H9 (cell line): ENCODE measurements at regions not wholly inside any gene's neighbourhood (a gene's known extent, or its start where the extent isn't known, plus 50 kb on each side); places are given as distances from the start of the nearest gene placed in this dataset.

Experiments used
- DNase-seq: peaks from one replicate; pipeline ENCODE4 v3.0.0-alpha.2; 2017
- H2AFZ ChIP-seq: one replicate; pipeline ENCODE4 v1.6.1; 2013; ENCODE audit warnings: mild to moderate bottlenecking, low read length, control low read depth, moderate library complexity
- H2AK5ac ChIP-seq: 2 replicates; pipeline ENCODE4 v1.6.1; 2013; ENCODE audit warnings: low read length, control low read depth, mixed read lengths; ENCODE audit not compliant: insufficient read length
- H2BK120ac ChIP-seq: one replicate; pipeline ENCODE4 v1.6.1; 2013; ENCODE audit warnings: low read depth, mild to moderate bottlenecking, low read length, control low read depth, inconsistent platforms; ENCODE audit not compliant: poor library complexity, severe bottlenecking
- H2BK12ac ChIP-seq: 2 replicates; pipeline ENCODE4 v1.6.1; 2013; ENCODE audit warnings: low read length, control low read depth, mixed read lengths, low read depth; ENCODE audit not compliant: insufficient read length
- H2BK15ac ChIP-seq: 2 replicates; pipeline ENCODE4 v1.6.1; 2013; ENCODE audit warnings: low read depth, low read length, control low read depth
- H2BK20ac ChIP-seq: one replicate; pipeline ENCODE4 v1.6.1; 2013; ENCODE audit warnings: low read depth, mild to moderate bottlenecking, low read length, control low read depth, inconsistent platforms; ENCODE audit not compliant: poor library complexity, severe bottlenecking
- H2BK5ac ChIP-seq: 2 replicates; pipeline ENCODE4 v1.6.1; 2013; ENCODE audit warnings: low read length, control low read depth, mixed read lengths; ENCODE audit not compliant: insufficient read length
- H3K14ac ChIP-seq: 2 replicates; pipeline ENCODE4 v1.6.1; 2013; ENCODE audit warnings: low read length, control low read depth; ENCODE audit not compliant: insufficient read depth
- H3K18ac ChIP-seq: 2 replicates; pipeline ENCODE4 v1.6.1; 2013; ENCODE audit warnings: low read depth, mild to moderate bottlenecking, mixed read lengths, low read length, control low read depth; ENCODE audit not compliant: insufficient read length
- H3K23ac ChIP-seq: 2 replicates; pipeline ENCODE4 v1.6.1; 2013; ENCODE audit warnings: low read length, control low read depth, mixed read lengths, low read depth; ENCODE audit not compliant: insufficient read length
- H3K23me2 ChIP-seq: 2 replicates; pipeline ENCODE4 v1.6.1; 2013; ENCODE audit warnings: low read depth, mild to moderate bottlenecking, mixed read lengths, low read length, control low read depth; ENCODE audit not compliant: insufficient read length, poor library complexity, severe bottlenecking
- H3K27ac ChIP-seq: 2 replicates; pipeline ENCODE4 v1.5.1; 2013; ENCODE audit warnings: low read length, control low read depth, mixed read lengths, low read depth; ENCODE audit not compliant: insufficient read length
- H3K27me3 ChIP-seq: 2 replicates; pipeline ENCODE4 v1.6.1; 2013; ENCODE audit warnings: low read length, control low read depth, inconsistent platforms; ENCODE audit not compliant: insufficient read depth
- H3K4ac ChIP-seq: 2 replicates; pipeline ENCODE4 v1.6.1; 2013; ENCODE audit warnings: low read depth, mild to moderate bottlenecking, control low read depth, inconsistent platforms, low read length, moderate library complexity
- H3K4me1 ChIP-seq: 2 replicates; pipeline ENCODE4 v1.6.1; 2013; ENCODE audit warnings: low read length, control low read depth, inconsistent platforms; ENCODE audit not compliant: insufficient read depth
- H3K4me2 ChIP-seq: 2 replicates; pipeline ENCODE4 v1.6.1; 2013; ENCODE audit warnings: low read length, control low read depth, mixed read lengths; ENCODE audit not compliant: insufficient read length, insufficient read depth
- H3K56ac ChIP-seq: 2 replicates; pipeline ENCODE4 v1.6.1; 2013; ENCODE audit warnings: low read depth, mild to moderate bottlenecking, mixed read lengths, low read length, control low read depth; ENCODE audit not compliant: insufficient read length
- H3K79me1 ChIP-seq: 2 replicates; pipeline ENCODE4 v1.6.1; 2013; ENCODE audit warnings: low read depth, mild to moderate bottlenecking, moderate library complexity, low read length, control low read depth, inconsistent platforms; ENCODE audit not compliant: insufficient read depth, poor library complexity, severe bottlenecking
- H3K79me2 ChIP-seq: 2 replicates; pipeline ENCODE4 v1.6.1; 2013; ENCODE audit warnings: low read length, control low read depth, inconsistent platforms; ENCODE audit not compliant: insufficient read depth
- H3K9ac ChIP-seq: 2 replicates; pipeline ENCODE4 v1.6.1; 2013; ENCODE audit warnings: low read length, control low read depth, mixed read lengths; ENCODE audit not compliant: insufficient read length; ENCODE audit errors: extremely low read depth
- H3K9me3 ChIP-seq: one replicate; pipeline ENCODE4 v1.6.1; 2013; ENCODE audit warnings: low read depth, low read length, inconsistent platforms; ENCODE audit not compliant: control insufficient read depth
- H3T11ph ChIP-seq: one replicate; pipeline ENCODE4 v1.6.1; 2013; ENCODE audit warnings: mild to moderate bottlenecking, low read length, control low read depth, inconsistent platforms
- H4K20me1 ChIP-seq: one replicate; pipeline ENCODE4 v1.6.1; 2013; ENCODE audit not compliant: control insufficient read depth, insufficient read length, insufficient read depth
- H4K5ac ChIP-seq: 2 replicates; pipeline ENCODE4 v1.6.1; 2013; ENCODE audit warnings: low read depth, mild to moderate bottlenecking, mixed read lengths, low read length, control low read depth; ENCODE audit not compliant: insufficient read length
- H4K8ac ChIP-seq: replicated peaks from 2 replicates; pipeline ENCODE4 v1.6.1; 2013; ENCODE audit warnings: low read length, control low read depth, mixed read lengths, low read depth; ENCODE audit not compliant: insufficient read length
- H4K91ac ChIP-seq: 2 replicates; pipeline ENCODE4 v1.6.1; 2013; ENCODE audit warnings: low read depth, mild to moderate bottlenecking, moderate library complexity, mixed read lengths, low read length, control low read depth; ENCODE audit not compliant: insufficient read length
- H3K27ac Mint-ChIP-seq, 3 experiments: 2 replicates in 2 of 3; 3 replicates in 1 of 3; pipeline ENCODE4 v1.8.0; 2020 to 2021; ENCODE audit warnings: mixed read lengths in 3 of 3, mild to moderate bottlenecking in 1 of 3, moderate library complexity in 1 of 3
- H3K27me3 Mint-ChIP-seq: 2 replicates; pipeline ENCODE4 v1.8.0; 2021; ENCODE audit warnings: low read depth, mild to moderate bottlenecking, moderate library complexity, mixed read lengths
- H3K36me3 Mint-ChIP-seq, 3 experiments: 2 replicates in 2 of 3; 3 replicates in 1 of 3; pipeline ENCODE4 v1.8.0; 2020 to 2021; ENCODE audit warnings: low read depth in 3 of 3, mixed read lengths in 3 of 3; ENCODE audit not compliant: insufficient read depth in 1 of 3
- H3K4me1 Mint-ChIP-seq, 2 experiments: 2 replicates each; pipeline ENCODE4 v1.8.0; 2020; ENCODE audit warnings: mixed read lengths in 2 of 2
- H3K4me3 Mint-ChIP-seq, 2 experiments: 2 replicates in 1 of 2; 3 replicates in 1 of 2; pipeline ENCODE4 v1.8.0; 2020 to 2021; ENCODE audit warnings: mild to moderate bottlenecking in 2 of 2, mixed read lengths in 2 of 2, moderate library complexity in 1 of 2
- H3K9me3 Mint-ChIP-seq, 2 experiments: 2 replicates in 1 of 2; 3 replicates in 1 of 2; pipeline ENCODE4 v1.8.0; 2020; ENCODE audit warnings: mild to moderate bottlenecking in 2 of 2, mixed read lengths in 2 of 2, moderate library complexity in 1 of 2
- WGBS: extraction: QIAGEN DNeasy Blood & Tissue Kit; methylation state at CpG from one replicate; pipeline ENCODE4 v1.1.7; 2013; ENCODE audit warnings: missing lambda C conversion rate, low lambda C conversion rate, mixed read lengths; ENCODE audit not compliant: insufficient read length; ENCODE audit errors: extremely low coverage; 5-methylcytosine and 5-hydroxymethylcytosine counted together
- TF ChIP-seq, protein P1 (sequence below): fragments of 200-600 bp; sonication (generic); conservative IDR thresholded peaks from 3 replicates; pipeline ENCODE4 v1.8.0; 2021; ENCODE audit warnings: antibody characterized with exemption, mild to moderate bottlenecking

DNA sequence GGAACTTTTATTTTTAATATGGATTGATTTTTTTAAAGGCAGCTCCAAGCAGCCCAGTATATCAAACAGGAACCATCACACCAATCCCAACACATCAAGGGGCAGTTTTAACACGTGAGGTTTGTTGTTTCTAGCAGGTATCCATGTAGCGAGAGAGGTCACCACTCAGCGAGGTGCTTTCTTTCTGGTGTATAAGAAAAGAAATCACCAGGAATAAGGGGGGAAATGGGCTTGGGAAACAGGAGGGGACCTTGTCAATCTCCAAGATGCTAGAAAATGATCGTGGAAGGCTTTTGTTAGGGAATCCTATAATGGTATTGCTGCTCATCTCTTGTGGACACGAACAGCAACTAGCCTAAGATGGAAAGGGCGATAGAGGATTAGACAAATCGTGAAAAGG is 402.9 kb upstream of the ATP11B start:
- Mint-ChIP-seq H3K27ac (no peak overlapping the region), H3K36me3 (peaks cover 0 to 9% (median 0%) of the 10 kb centered on the region in 3 experiments; a peak in 3 of 7 replicates), H3K27me3 (peaks cover 10% of the 10 kb centered on the region; the same call in 1 of the 2 replicates), H3K4me3 (no peak overlapping the region), H3K4me1 (peaks cover 23 to 30% of the 10 kb centered on the region in 2 experiments), H3K9me3 (no peaks in the 10 kb centered on the region; a peak in 1 of 5 replicates)
- Histone ChIP-seq H2BK12ac (no peak overlapping the region), H3K4me2 (no peak overlapping the region), H3K4ac (no peak overlapping the region), H2BK5ac (no peak overlapping the region), H3K79me2 (no peaks in the 10 kb centered on the region), H3K9ac (no peak overlapping the region), H2BK20ac (no peak overlapping the region), H2AFZ (no peak overlapping the region), H3K27me3 (no peaks in the 10 kb centered on the region), H3K27ac (no peak overlapping the region), H3K23ac (no peak overlapping the region), H3K14ac (no peak overlapping the region), H4K5ac (no peak overlapping the region), H4K91ac (no peak overlapping the region), H4K20me1 (no peaks in the 10 kb centered on the region), H3K23me2 (no peaks in the 10 kb centered on the region), H3K18ac (no peak overlapping the region), H3T11ph (no peak overlapping the region), H2BK15ac (no peak overlapping the region), H2BK120ac (no peak overlapping the region), H4K8ac (no peak overlapping the region), H3K4me1 (no peaks in the 10 kb centered on the region; the same call in 1 of the 2 replicates), H3K9me3 (no peaks in the 10 kb centered on the region), H3K56ac (no peak overlapping the region), H3K79me1 (no peaks in the 10 kb centered on the region), H2AK5ac (no peak overlapping the region)
- no CpG with 5 or more reads among the region's 7 CpGs for WGBS
- TF ChIP-seq, protein P1, sequence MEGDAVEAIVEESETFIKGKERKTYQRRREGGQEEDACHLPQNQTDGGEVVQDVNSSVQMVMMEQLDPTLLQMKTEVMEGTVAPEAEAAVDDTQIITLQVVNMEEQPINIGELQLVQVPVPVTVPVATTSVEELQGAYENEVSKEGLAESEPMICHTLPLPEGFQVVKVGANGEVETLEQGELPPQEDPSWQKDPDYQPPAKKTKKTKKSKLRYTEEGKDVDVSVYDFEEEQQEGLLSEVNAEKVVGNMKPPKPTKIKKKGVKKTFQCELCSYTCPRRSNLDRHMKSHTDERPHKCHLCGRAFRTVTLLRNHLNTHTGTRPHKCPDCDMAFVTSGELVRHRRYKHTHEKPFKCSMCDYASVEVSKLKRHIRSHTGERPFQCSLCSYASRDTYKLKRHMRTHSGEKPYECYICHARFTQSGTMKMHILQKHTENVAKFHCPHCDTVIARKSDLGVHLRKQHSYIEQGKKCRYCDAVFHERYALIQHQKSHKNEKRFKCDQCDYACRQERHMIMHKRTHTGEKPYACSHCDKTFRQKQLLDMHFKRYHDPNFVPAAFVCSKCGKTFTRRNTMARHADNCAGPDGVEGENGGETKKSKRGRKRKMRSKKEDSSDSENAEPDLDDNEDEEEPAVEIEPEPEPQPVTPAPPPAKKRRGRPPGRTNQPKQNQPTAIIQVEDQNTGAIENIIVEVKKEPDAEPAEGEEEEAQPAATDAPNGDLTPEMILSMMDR: no peak
- no peak for DNase-seq
